GM21390 (cell line): ENCODE measurements at regions not wholly inside any gene's neighbourhood (a gene's known extent, or its start where the extent isn't known, plus 50 kb on each side); places are given as distances from the start of the nearest gene placed in this dataset.

Source experiments
- ATAC-seq: cut with Tn5 transposase; IDR thresholded peaks from one replicate; pipeline ENCODE4 v1.9.1; 2021; ENCODE audit not compliant: unreplicated experiment

DNA sequence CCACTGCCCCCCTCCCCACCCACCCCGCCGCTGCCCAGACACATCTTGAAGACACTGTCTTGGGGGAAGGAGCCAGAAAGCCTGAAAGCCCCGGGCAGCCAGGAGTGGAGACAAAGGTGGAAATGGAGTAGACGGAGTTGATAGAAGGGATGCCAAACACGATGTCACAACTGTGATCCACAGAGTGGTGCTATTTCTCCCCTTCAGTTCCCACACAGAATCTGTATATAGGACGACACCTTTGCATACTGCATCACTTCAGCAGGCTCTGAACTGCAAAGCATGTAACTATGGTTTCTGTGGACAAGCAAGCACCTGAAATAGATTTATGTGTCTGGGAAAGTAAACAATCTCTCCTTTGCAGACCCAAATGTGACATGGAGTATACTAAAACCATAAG is 56.4 kb upstream of the F13A1 start:
- ATAC-seq: no peak

DNA sequence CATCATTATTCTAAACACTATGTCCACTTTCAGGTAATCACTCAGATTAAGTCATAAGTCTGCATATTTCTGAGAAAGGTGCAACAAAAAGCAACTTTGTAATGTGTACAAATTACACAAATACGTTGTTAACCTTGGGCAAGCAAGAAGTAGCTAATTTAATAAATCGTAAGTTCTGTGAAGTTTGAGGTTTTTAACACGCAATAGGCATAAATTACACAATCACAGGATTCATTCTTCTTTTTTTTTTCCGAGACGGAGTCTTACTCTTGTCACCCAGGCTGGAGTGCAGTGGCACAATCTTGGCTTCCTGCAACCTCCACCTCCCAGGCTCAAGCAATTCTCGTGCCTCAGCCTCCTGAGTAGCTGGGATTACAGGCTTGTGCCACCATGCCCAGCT is 57.2 kb upstream of the F13A1 start:
- ATAC-seq: no peak

GRCh38 chr6:6379573-6379972 is 59.1 kb upstream of the F13A1 start:
- no peak for ATAC-seq

GRCh38 chr6:6384520-6384919 is 64.1 kb upstream of the F13A1 start:
- ATAC-seq: no peak

DNA sequence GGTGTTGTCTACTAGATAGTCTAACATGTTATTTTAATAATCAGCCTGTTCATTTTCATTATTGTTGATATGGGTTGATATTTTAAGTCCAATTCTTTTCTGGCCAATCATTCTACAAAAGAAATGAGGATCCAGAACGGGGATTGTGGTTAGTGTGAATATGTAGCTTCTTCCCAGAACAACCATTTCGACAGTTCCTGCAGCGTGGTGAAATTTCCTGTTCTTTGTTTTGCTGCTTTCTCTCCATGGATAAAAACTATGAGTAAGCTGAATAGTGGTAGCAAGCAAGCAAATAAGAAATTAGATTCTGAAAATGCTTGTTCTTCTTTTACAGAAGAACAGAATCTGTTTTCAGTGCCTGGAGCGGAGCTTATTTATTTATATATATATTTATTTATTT is 65.5 kb upstream of the F13A1 start:
- no peak for ATAC-seq

GRCh38 chr6:6390849-6391602 is 70.6 kb upstream of the F13A1 start:
- ATAC-seq: peak; percentile 49

DNA sequence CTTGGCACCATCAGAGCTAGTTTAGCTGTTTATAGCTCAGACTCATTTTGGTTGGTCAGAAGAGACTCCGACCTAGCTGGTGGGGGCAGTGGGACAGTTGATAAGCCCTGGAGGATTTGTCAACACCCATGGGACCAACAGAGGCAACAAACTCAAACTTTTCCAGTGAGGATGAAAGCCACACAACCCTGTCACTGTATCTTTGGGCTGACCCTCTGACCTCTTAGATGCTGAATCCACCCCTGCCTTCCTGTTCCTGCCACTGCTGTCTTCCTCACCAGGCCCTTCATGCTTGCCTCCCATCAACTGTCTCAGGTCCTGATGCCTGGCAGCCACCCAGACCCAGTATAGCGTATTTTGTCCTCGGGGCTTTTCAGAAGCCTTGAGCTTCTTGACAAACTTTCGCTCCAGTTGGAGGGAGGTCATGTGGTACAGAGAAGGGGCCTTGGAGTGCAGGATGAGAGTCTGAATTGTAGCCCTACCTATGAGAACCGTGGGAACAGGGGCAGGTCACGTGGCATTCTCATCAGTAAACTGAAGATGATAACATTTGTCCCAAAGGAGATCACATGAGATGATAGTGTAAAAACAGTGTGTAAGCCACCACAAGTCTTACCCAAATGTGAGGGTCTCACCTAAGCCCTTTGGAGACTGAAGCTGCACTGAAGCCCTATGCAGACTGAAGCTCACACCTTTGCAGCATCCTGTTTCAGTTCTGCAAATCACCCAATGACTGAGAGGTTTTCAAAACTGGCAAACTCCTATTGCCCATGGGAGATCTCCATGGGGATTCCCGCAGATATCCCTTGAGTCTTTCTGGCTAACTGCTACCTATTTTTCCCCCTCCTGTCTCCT is 72.0 kb upstream of the F13A1 start:
- peak; percentile 73 for ATAC-seq

GRCh38 chr6:6393069-6393529 is 72.6 kb upstream of the F13A1 start:
- peak; percentile 23 for ATAC-seq

- no peak for ATAC-seq
Observed at GRCh38 chr6:6395581-6396197, 75.2 kb upstream of the F13A1 start.

GRCh38 chr6:6397842-6398241 is 77.4 kb upstream of the F13A1 start:
- ATAC-seq: no peak

DNA sequence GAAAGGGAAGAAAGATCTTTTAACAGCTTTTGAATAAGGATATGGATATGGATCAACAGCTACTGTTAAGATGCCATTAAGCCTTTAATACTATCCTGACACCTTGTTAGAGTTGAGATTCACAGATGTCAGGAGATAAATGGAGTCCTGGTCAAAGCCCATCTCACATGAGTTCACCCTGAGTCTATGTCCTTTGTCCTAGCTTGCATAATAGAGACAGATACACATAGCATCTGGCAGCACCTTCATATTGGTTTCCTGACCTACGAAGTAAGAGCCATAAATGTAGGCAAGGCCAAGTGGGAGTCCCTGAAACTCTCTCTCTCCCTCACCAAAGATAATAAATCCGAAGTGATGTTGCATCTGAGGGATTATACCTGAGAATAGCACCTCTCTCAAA is 79.1 kb upstream of the F13A1 start:
- no peak for ATAC-seq

GRCh38 chr6:6401401-6401800 is 80.9 kb upstream of the F13A1 start:
- no peak for ATAC-seq

GRCh38 chr6:6402006-6402405 is 81.5 kb upstream of the F13A1 start:
- no peak for ATAC-seq

DNA sequence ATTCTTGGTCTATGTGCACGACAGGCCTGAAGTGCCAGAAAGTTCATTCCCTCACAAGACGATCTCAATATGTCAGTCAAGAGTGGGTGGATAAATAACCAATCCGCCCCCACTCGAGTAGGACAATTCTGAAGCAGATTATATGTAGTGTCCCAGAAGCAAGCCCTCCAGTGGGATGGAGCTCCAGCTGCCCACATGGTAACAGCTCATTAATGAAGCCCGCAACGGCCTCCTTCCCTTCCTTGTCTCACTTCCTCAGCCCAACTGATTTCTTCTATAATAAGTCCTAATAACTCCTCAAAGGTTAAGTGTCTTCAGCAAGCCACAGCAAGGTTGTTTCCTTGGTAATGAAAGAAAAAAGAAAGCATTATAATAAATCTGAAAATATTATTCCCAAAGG is 82.1 kb upstream of the F13A1 start:
- ATAC-seq: no peak

GRCh38 chr6:6405031-6405430 is 84.6 kb upstream of the F13A1 start:
- ATAC-seq: no peak

GRCh38 chr6:6405997-6406714 is 85.7 kb upstream of the F13A1 start:
- no peak for ATAC-seq

- no peak for ATAC-seq
Observed at GRCh38 chr6:6406715-6407070, 86.2 kb upstream of the F13A1 start.

GRCh38 chr6:6407071-6407741 is 86.7 kb upstream of the F13A1 start:
- peak; percentile 98 for ATAC-seq

- ATAC-seq: no peak
Observed at GRCh38 chr6:6409397-6410030, 89.1 kb upstream of the F13A1 start.

GRCh38 chr6:6411115-6411514 is 90.7 kb upstream of the F13A1 start:
- ATAC-seq: no peak
